ENCODE measurements at regions not wholly inside any gene's neighbourhood (a gene's known extent, or its start where the extent isn't known, plus 50 kb on each side); places are given as distances from the start of the nearest gene placed in this dataset.

- H3K4me3 ChIP-seq = no peak overlapping the region
- H3K27ac ChIP-seq (replicated peaks in 1 of 4) = no peak overlapping the region
- 79% methylated on average over 3 of the region's 3 CpGs for WGBS
- intact Hi-C loops (cut with DNase I) = no loop called here
- H3K9me3 ChIP-seq = no peaks in the 10 kb centered on the region
- no peak for DNase-seq (ENCODE audit: extremely low spot score)
- no peaks in the 10 kb centered on the region for H3K4me1 ChIP-seq
- H3K27me3 ChIP-seq = no peaks in the 10 kb centered on the region
- no peaks in the 10 kb centered on the region for H3K36me3 ChIP-seq
- TF ChIP-seq POLR2AphosphoS5 (IDR thresholded peaks at IDR 0.05) (no peak), EP300 (IDR thresholded peaks at IDR 0.05) (no peak), CTCF (IDR thresholded peaks at IDR 0.05) (no peak), POLR2A (IDR thresholded peaks at IDR 0.05; ENCODE audit: low read depth) (no peak)
Observed at GRCh38 chr11:131178596-131178995, 191.8 kb upstream of the NTM start.

GRCh38 chr11:131179836-131180235 is 190.6 kb upstream of the NTM start:
- no peaks in the 10 kb centered on the region for H3K36me3 ChIP-seq
- no peaks in the 10 kb centered on the region for H3K27me3 ChIP-seq
- intact Hi-C loops (cut with DNase I) = no loop called here
- no peak overlapping the region for H3K27ac ChIP-seq (replicated peaks in 1 of 4)
- H3K9me3 ChIP-seq = no peaks in the 10 kb centered on the region
- no peak for DNase-seq (ENCODE audit: extremely low spot score)
- TF ChIP-seq EP300 (IDR thresholded peaks at IDR 0.05) = no peak
- TF ChIP-seq POLR2AphosphoS5 (IDR thresholded peaks at IDR 0.05) = no peak
- TF ChIP-seq POLR2A (IDR thresholded peaks at IDR 0.05; ENCODE audit: low read depth) = no peak
- no peak for TF ChIP-seq CTCF (IDR thresholded peaks at IDR 0.05)
- WGBS = 93% methylated on average over 4 of the region's 4 CpGs
- no peaks in the 10 kb centered on the region for H3K4me1 ChIP-seq
- no peak overlapping the region for H3K4me3 ChIP-seq

- WGBS = 73% methylated on average over 3 of the region's 3 CpGs
- no peak overlapping the region for H3K4me3 ChIP-seq
- H3K27me3 ChIP-seq = no peaks in the 10 kb centered on the region
- no peaks in the 10 kb centered on the region for H3K9me3 ChIP-seq
- no peak overlapping the region for H3K27ac ChIP-seq (replicated peaks in 1 of 4)
- TF ChIP-seq CTCF (IDR thresholded peaks at IDR 0.05) (no peak), POLR2A (IDR thresholded peaks at IDR 0.05; ENCODE audit: low read depth) (no peak), POLR2AphosphoS5 (IDR thresholded peaks at IDR 0.05) (no peak), EP300 (IDR thresholded peaks at IDR 0.05) (no peak)
- H3K4me1 ChIP-seq = no peaks in the 10 kb centered on the region
- no peaks in the 10 kb centered on the region for H3K36me3 ChIP-seq
- no peak for DNase-seq (ENCODE audit: extremely low spot score)
- intact Hi-C loops (cut with DNase I) = no loop called here
Observed at GRCh38 chr11:131185915-131186314, 184.5 kb upstream of the NTM start.

GRCh38 chr11:131186629-131187101 is 183.8 kb upstream of the NTM start:
- H3K4me1 ChIP-seq = no peaks in the 10 kb centered on the region
- intact Hi-C loops (cut with DNase I) = no loop called here
- no peaks in the 10 kb centered on the region for H3K36me3 ChIP-seq
- 75% methylated on average over 10 of the region's 10 CpGs for WGBS
- H3K4me3 ChIP-seq = no peak overlapping the region
- TF ChIP-seq POLR2AphosphoS5 (IDR thresholded peaks at IDR 0.05) = no peak
- TF ChIP-seq EP300 (IDR thresholded peaks at IDR 0.05) = no peak
- TF ChIP-seq POLR2A (IDR thresholded peaks at IDR 0.05; ENCODE audit: low read depth) = no peak
- no peak for TF ChIP-seq CTCF (IDR thresholded peaks at IDR 0.05)
- no peaks in the 10 kb centered on the region for H3K27me3 ChIP-seq
- DNase-seq (ENCODE audit: extremely low spot score) = no peak
- H3K27ac ChIP-seq (replicated peaks in 1 of 4) = no peak overlapping the region
- H3K9me3 ChIP-seq = no peaks in the 10 kb centered on the region

- WGBS = 68% methylated on average over 5 of the region's 5 CpGs
- DNase-seq (ENCODE audit: extremely low spot score) = no peak
- Histone ChIP-seq H3K4me1 (peaks cover 0 to 9% (median 5%) of the 10 kb centered on the region in 4 donors), H3K4me3 (no peak overlapping the region), H3K27me3 (no peaks in the 10 kb centered on the region), H3K27ac (replicated peaks in 1 of 4) (no peak overlapping the region), H3K36me3 (no peaks in the 10 kb centered on the region), H3K9me3 (no peaks in the 10 kb centered on the region)
- intact Hi-C loops (cut with DNase I) = no loop called here
- TF ChIP-seq POLR2A (IDR thresholded peaks at IDR 0.05; ENCODE audit: low read depth) (no peak), CTCF (IDR thresholded peaks at IDR 0.05) (no peak), EP300 (IDR thresholded peaks at IDR 0.05) (no peak), POLR2AphosphoS5 (IDR thresholded peaks at IDR 0.05) (no peak)
Observed at GRCh38 chr11:131190446-131190845, 180.0 kb upstream of the NTM start.
